ENCODE measurements at regions not wholly inside any gene's neighbourhood (a gene's known extent, or its start where the extent isn't known, plus 50 kb on each side); places are given as distances from the start of the nearest gene placed in this dataset.
"Not testable (repeated sequence)": the region's sequence is repeated elsewhere in the genome, so short reads cannot be mapped to it uniquely, and the experiment has no call there.

GRCh38 chr21:14677013-14677412 is 130.9 kb upstream of the SAMSN1 start:
- DNase-seq: no peak

GRCh38 chr21:14675774-14676530 is 129.8 kb upstream of the SAMSN1 start:
- DNase-seq: no peak

- no peak for DNase-seq
Measured at GRCh38 chr21:14673649-14674048, 127.5 kb upstream of the SAMSN1 start.

- DNase-seq: no peak
Measured at GRCh38 chr21:14672466-14672865, 126.4 kb upstream of the SAMSN1 start.

GRCh38 chr21:14670409-14670808 is 124.3 kb upstream of the SAMSN1 start:
- DNase-seq: no peak

- DNase-seq: not testable (repeated sequence)
Measured at GRCh38 chr21:14669092-14669491, 123.0 kb upstream of the SAMSN1 start.

- no peak for DNase-seq
Measured at GRCh38 chr21:14657241-14658008, 111.3 kb upstream of the SAMSN1 start.

GRCh38 chr21:14646893-14647292 is 100.8 kb upstream of the SAMSN1 start:
- DNase-seq: no peak

- DNase-seq: no peak
Measured at GRCh38 chr21:14645702-14646101, 99.6 kb upstream of the SAMSN1 start.

- no peak for DNase-seq
Measured at GRCh38 chr21:14632359-14632758, 86.2 kb upstream of the SAMSN1 start.

GRCh38 chr21:14630556-14631069 is 84.5 kb upstream of the SAMSN1 start:
- DNase-seq: no peak

GRCh38 chr21:14629461-14629860 is 83.3 kb upstream of the SAMSN1 start:
- DNase-seq: no peak

GRCh38 chr21:14623079-14623478 is 77.0 kb upstream of the SAMSN1 start:
- DNase-seq: not testable (repeated sequence)

GRCh38 chr21:14620152-14620551 is 74.0 kb upstream of the SAMSN1 start:
- DNase-seq: no peak

- DNase-seq: no peak
Measured at GRCh38 chr21:14617871-14618270, 71.8 kb upstream of the SAMSN1 start.

- DNase-seq: no peak
Measured at GRCh38 chr21:14617040-14617393, 70.9 kb upstream of the SAMSN1 start.

- DNase-seq: no peak
Measured at GRCh38 chr21:14616380-14617039, 70.4 kb upstream of the SAMSN1 start.

- DNase-seq: no peak
Measured at GRCh38 chr21:14615359-14615974, 69.4 kb upstream of the SAMSN1 start.

- no peak for DNase-seq
Measured at GRCh38 chr21:14614287-14614686, 68.2 kb upstream of the SAMSN1 start.

- DNase-seq: no peak
Measured at GRCh38 chr21:14613486-14614224, 67.5 kb upstream of the SAMSN1 start.

- not testable (repeated sequence) for DNase-seq
Measured at GRCh38 chr21:14610119-14610518, 64.0 kb upstream of the SAMSN1 start.

- DNase-seq: no peak
Measured at GRCh38 chr21:14609274-14609673, 63.2 kb upstream of the SAMSN1 start.

All from stimulated activated CD4-positive, alpha-beta T cell treated with anti-CD3 and anti-CD28 coated beads, Interleukin-1b, Interleukin-23, amount 100 ng/mL, for 48 hours (primary cell).